Karpas-422 (cell line): ENCODE measurements at regions not wholly inside any gene's neighbourhood (a gene's known extent, or its start where the extent isn't known, plus 50 kb on each side); places are given as distances from the start of the nearest gene placed in this dataset.
A peak's percentile ranks its signal among the peaks of the same experiment; 100 is the strongest.
"Not testable (repeated sequence)": the region's sequence is repeated elsewhere in the genome, so short reads cannot be mapped to it uniquely, and the experiment has no call there.

ENCODE experiments used
- DNase-seq: peaks from one replicate; pipeline ENCODE4 v3.0.0-alpha.2; 2015
- H2AFZ ChIP-seq: fragments of 200-600 bp; sonication (generic); 2 replicates; pipeline ENCODE4 v1.6.1; 2014; ENCODE audit warnings: antibody characterized with exemption, low read length, mixed read lengths
- H3K27ac ChIP-seq: fragments of 200-600 bp; sonication (generic); 2 replicates; pipeline ENCODE4 v1.5.1; 2014; ENCODE audit warnings: mild to moderate bottlenecking, low read length, moderate library complexity
- H3K27me3 ChIP-seq: fragments of 200-600 bp; sonication (generic); 2 replicates; pipeline ENCODE4 v1.6.1; 2014; ENCODE audit warnings: low read length, mixed read lengths
- H3K36me3 ChIP-seq: fragments of 200-600 bp; sonication (generic); 2 replicates; pipeline ENCODE4 v1.6.1; 2014; ENCODE audit warnings: low read length, mixed read lengths; ENCODE audit not compliant: insufficient read depth
- H3K4me1 ChIP-seq: fragments of 200-600 bp; sonication (generic); 2 replicates; pipeline ENCODE4 v1.6.1; 2014; ENCODE audit warnings: mild to moderate bottlenecking, low read length, mixed read lengths
- H3K4me2 ChIP-seq: fragments of 200-600 bp; sonication (generic); 2 replicates; pipeline ENCODE4 v1.6.1; 2014; ENCODE audit warnings: low read length, low read depth, mild to moderate bottlenecking; ENCODE audit not compliant: poor library complexity, severe bottlenecking
- H3K4me3 ChIP-seq: fragments of 200-600 bp; sonication (generic); 2 replicates; pipeline ENCODE4 v1.5.1; 2014; ENCODE audit warnings: mild to moderate bottlenecking, antibody characterized with exemption, low read length, mixed read lengths
- H3K79me2 ChIP-seq: fragments of 200-600 bp; sonication (generic); 2 replicates; pipeline ENCODE4 v1.6.1; 2014; ENCODE audit warnings: mild to moderate bottlenecking, low read length, mixed read lengths
- H3K9ac ChIP-seq: fragments of 200-600 bp; sonication (generic); 2 replicates; pipeline ENCODE4 v1.6.0; 2014; ENCODE audit warnings: low read length
- H3K9me2 ChIP-seq: fragments of 200-600 bp; sonication (generic), shearing (Covaris generic); replicated peaks from 2 replicates; pipeline ENCODE4 v1.6.0; 2014; ENCODE audit warnings: mild to moderate bottlenecking, low read length, moderate library complexity; ENCODE audit not compliant: insufficient read depth
- H3K9me3 ChIP-seq: fragments of 300-700, 200-600 bp; sonication (generic); 2 replicates; pipeline ENCODE4 v1.6.1; 2014; ENCODE audit warnings: low read length, mixed read lengths
- H4K20me1 ChIP-seq: fragments of 200-600 bp; sonication (generic); 2 replicates; pipeline ENCODE4 v1.6.1; 2014; ENCODE audit warnings: mild to moderate bottlenecking, antibody characterized with exemption, low read length, low read depth; ENCODE audit not compliant: insufficient read depth

DNA sequence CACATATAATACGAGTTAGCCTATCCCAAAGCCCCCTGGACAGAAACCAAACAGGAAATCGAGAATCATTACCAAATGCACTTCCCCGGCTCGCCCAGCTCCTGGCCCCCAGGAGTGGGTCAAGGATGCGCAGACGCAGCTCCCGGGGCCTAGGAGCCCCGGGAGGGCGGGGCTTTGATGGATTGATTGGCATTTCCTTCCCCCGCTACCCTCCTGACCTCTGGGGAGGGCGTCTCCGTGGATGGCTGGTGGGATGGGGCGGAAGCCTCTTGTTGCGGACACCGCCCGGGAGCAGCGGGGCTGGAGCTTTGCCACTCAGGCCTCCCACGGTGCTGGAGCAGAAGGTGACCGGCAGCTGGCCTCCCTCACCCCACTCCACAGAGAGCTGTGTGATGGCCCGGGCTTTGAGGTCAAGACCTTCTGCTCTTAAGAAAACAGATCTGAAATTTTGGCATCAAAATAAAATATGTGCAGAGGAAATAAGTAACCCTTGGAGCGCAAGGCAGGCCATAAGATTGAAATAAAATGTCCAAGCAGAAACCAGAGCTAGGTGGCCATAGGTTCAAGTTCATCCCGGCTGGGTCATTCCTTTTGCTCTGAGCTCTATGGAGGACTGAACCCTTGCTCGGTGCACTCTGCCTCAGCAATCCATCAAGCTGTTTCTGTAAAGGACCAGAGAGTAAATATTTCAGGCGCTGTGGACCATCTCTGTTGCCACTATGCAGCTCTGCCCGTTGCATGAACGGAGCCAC lies 262.3 kb downstream of the SOX9 start:
- H3K9me3 ChIP-seq: no peaks in the 10 kb centered on the region
- no peak overlapping the region for H3K4me2 ChIP-seq
- no peaks in the 10 kb centered on the region for H3K36me3 ChIP-seq
- no peaks in the 10 kb centered on the region for H3K9me2 ChIP-seq
- H3K9ac ChIP-seq: no peak overlapping the region
- no peak overlapping the region for H2AFZ ChIP-seq
- H3K4me3 ChIP-seq: no peak overlapping the region
- H3K27me3 ChIP-seq: no peaks in the 10 kb centered on the region
- H3K27ac ChIP-seq: no peak overlapping the region
- no peaks in the 10 kb centered on the region for H4K20me1 ChIP-seq
- H3K4me1 ChIP-seq: peaks cover 37% of the 10 kb centered on the region
- no peak for DNase-seq
- no peaks in the 10 kb centered on the region for H3K79me2 ChIP-seq

GRCh38 chr17:72385475-72385874 lies 264.7 kb downstream of the SOX9 start:
- no peak overlapping the region for H3K27ac ChIP-seq
- H3K9me2 ChIP-seq: no peaks in the 10 kb centered on the region
- no peak overlapping the region for H2AFZ ChIP-seq
- no peak overlapping the region for H3K4me3 ChIP-seq
- no peak overlapping the region for H3K9ac ChIP-seq
- H3K4me2 ChIP-seq: no peak overlapping the region
- H3K4me1 ChIP-seq: peaks cover 59% of the 10 kb centered on the region
- H3K27me3 ChIP-seq: no peaks in the 10 kb centered on the region
- H3K79me2 ChIP-seq: no peaks in the 10 kb centered on the region
- no peaks in the 10 kb centered on the region for H3K9me3 ChIP-seq
- no peaks in the 10 kb centered on the region for H3K36me3 ChIP-seq
- DNase-seq: no peak
- H4K20me1 ChIP-seq: no peaks in the 10 kb centered on the region

DNA sequence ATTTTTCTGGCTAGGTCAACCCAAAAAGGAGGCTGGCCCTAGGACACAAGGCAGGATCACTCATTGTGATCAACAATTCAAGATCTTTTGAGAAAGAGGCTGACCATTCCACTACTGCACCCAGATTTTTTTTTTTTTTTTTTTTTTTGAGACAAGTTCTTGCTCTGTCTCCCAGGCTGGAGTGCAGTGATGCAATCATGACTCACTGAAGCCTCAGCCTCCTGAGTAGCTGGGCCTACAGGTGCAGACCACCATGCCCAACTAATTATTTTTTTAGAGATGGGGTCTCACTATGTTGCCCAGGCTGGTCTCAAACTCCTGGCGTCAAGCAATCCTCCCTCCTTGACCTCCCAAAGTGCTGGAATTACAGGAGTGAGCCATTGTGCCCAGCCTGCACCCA lies 265.4 kb downstream of the SOX9 start:
- not testable (repeated sequence) for H4K20me1 ChIP-seq, H3K79me2 ChIP-seq, H3K36me3 ChIP-seq, H2AFZ ChIP-seq, H3K9me3 ChIP-seq, H3K27me3 ChIP-seq, DNase-seq, H3K9me2 ChIP-seq
- Histone ChIP-seq H3K27ac (peak overlapping the region; percentile 37; the same call in 1 of the 2 replicates), H3K4me1 (peaks cover 66% of the 10 kb centered on the region), H3K4me2 (peak overlapping the region; percentile 56), H3K4me3 (peak overlapping the region; percentile 14; the same call in 1 of the 2 replicates), H3K9ac (peak overlapping the region; percentile 39; the same call in 1 of the 2 replicates)

- Histone ChIP-seq H3K4me2 (peak overlapping the region; percentile 56), H3K36me3 (no peaks in the 10 kb centered on the region), H3K9me3 (no peaks in the 10 kb centered on the region), H4K20me1 (no peaks in the 10 kb centered on the region), H3K27me3 (no peaks in the 10 kb centered on the region), H3K4me3 (peak overlapping the region; percentile 14; the same call in 1 of the 2 replicates), H3K4me1 (peaks cover 68% of the 10 kb centered on the region), H3K9ac (peak overlapping the region; percentile 39; the same call in 1 of the 2 replicates), H2AFZ (no peak overlapping the region), H3K27ac (peak overlapping the region; percentile 37; the same call in 1 of the 2 replicates), H3K9me2 (no peaks in the 10 kb centered on the region), H3K79me2 (no peaks in the 10 kb centered on the region)
- peak; percentile 73 for DNase-seq
Observed at GRCh38 chr17:72386619-72387237, 265.9 kb downstream of the SOX9 start.

DNA sequence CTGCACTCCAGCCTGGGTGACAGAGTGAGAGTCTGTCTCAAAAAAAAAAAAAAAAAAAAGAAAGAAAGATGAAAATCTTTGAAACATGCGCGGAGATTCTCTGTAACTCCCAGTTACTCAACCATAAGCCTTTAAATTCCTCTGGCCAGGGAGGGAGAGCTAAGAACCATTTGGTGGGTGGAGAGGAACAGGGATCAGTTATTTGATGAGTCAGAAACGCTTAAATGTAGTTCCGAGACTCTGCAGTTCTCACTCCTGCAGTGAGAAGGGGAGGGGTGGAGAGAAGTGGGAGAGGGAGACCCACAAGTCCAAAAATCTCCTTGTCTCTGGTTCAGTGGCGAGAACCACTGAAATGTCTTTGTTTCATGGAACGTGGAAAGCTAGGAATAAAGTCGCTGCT lies 266.7 kb downstream of the SOX9 start:
- no peaks in the 10 kb centered on the region for H3K9me2 ChIP-seq
- no peak overlapping the region for H2AFZ ChIP-seq
- H3K9me3 ChIP-seq: no peaks in the 10 kb centered on the region
- H3K27me3 ChIP-seq: no peaks in the 10 kb centered on the region
- no peaks in the 10 kb centered on the region for H3K79me2 ChIP-seq
- no peak overlapping the region for H3K27ac ChIP-seq
- peak overlapping the region; percentile 4 for H3K4me2 ChIP-seq
- peaks cover 71% of the 10 kb centered on the region for H3K4me1 ChIP-seq
- no peaks in the 10 kb centered on the region for H3K36me3 ChIP-seq
- no peaks in the 10 kb centered on the region for H4K20me1 ChIP-seq
- no peak for DNase-seq
- H3K9ac ChIP-seq: no peak overlapping the region
- H3K4me3 ChIP-seq: no peak overlapping the region

- Histone ChIP-seq H3K27ac (no peak overlapping the region; the same call in 1 of the 2 replicates), H4K20me1 (no peaks in the 10 kb centered on the region), H3K4me2 (peak overlapping the region; percentile 4), H2AFZ (no peak overlapping the region), H3K4me3 (no peak overlapping the region), H3K27me3 (no peaks in the 10 kb centered on the region), H3K79me2 (no peaks in the 10 kb centered on the region), H3K9me3 (no peaks in the 10 kb centered on the region), H3K36me3 (no peaks in the 10 kb centered on the region), H3K4me1 (peaks cover 76% of the 10 kb centered on the region), H3K9me2 (no peaks in the 10 kb centered on the region), H3K9ac (no peak overlapping the region)
- no peak for DNase-seq
Observed at GRCh38 chr17:72387969-72388368, 267.1 kb downstream of the SOX9 start.

DNA sequence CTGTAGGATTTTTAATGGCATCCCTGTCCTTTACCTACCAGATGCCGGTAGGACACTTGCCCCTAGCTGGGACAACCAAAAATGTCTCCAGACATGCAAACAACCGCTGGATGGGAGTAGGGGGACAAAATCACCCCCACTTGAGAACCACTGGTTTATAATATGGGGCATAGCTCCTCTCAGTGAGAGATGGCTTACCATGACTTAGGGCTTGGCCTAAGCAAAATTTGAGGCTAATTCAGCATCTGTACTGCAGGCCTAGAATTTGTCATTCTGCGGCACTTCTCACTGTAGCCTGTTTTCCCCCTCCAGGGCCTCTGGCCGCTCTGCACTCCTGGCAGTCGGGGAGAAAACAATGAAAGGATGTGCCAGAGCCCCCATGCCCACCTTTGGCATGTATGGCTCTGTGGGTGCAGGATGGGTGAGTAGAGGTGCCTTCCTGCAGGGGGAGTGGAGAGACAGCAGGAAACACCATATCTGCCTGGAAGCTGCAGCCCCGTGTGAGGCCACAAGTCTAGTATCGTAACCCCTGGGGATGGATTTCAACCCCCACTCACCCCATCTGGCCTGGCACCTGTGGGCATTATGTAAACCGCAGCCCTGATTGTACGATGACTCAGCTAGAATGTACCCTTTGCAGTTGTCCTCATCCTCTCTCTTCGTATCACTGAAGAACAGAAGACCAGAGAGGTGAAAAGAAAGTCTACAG lies 268.1 kb downstream of the SOX9 start:
- no peaks in the 10 kb centered on the region for H4K20me1 ChIP-seq
- no peaks in the 10 kb centered on the region for H3K9me2 ChIP-seq
- no peaks in the 10 kb centered on the region for H3K79me2 ChIP-seq
- peak overlapping the region; percentile 39; the same call in 1 of the 2 replicates for H3K4me3 ChIP-seq
- DNase-seq: peak; percentile 96
- H3K9me3 ChIP-seq: no peaks in the 10 kb centered on the region
- H3K4me2 ChIP-seq: peak overlapping the region; percentile 71
- peak overlapping the region; percentile 57 for H3K9ac ChIP-seq
- no peaks in the 10 kb centered on the region for H3K27me3 ChIP-seq
- H3K36me3 ChIP-seq: no peaks in the 10 kb centered on the region
- no peak overlapping the region for H2AFZ ChIP-seq
- peak overlapping the region; percentile 83 for H3K27ac ChIP-seq
- H3K4me1 ChIP-seq: peaks cover 85% of the 10 kb centered on the region
